GM12878 (cell line): ENCODE measurements at regions not wholly inside any gene's neighbourhood (a gene's known extent, or its start where the extent isn't known, plus 50 kb on each side); places are given as distances from the start of the nearest gene placed in this dataset.

ENCODE experiments used
- ATAC-seq: fragments of 200-7000 bp; cut with Tn5 transposase; 3 replicates; pipeline ENCODE4 v1.9.1; 2020; ENCODE audit warnings: mild to moderate bottlenecking, moderate library complexity
- BruUV-seq: library from RNA; stranded (reverse); fragments of 400-500 nt; replicated peaks from 2 replicates; lab custom pipeline; 2021; lab: Mats Ljungman, UMichigan
- CTCF ChIA-PET: fragments of 300-600 bp; sonication (Branson Sonifier 250); formaldehyde crosslinking; extraction: SDS; loops from one replicate; lab custom pipeline; 2021; ENCODE audit warnings: inconsistent platforms; lab: Yijun Ruan, JAX
- POLR2A ChIA-PET: fragments of 350-600 bp; formaldehyde crosslinking; extraction: SDS; loops from one replicate; lab custom pipeline; 2021; ENCODE audit warnings: inconsistent platforms; lab: Charles Lee
- RAD21 ChIA-PET: fragments of 300-600 bp; sonication (Branson Sonifier 250); formaldehyde crosslinking; loops from one replicate; lab custom pipeline; 2023; ENCODE audit warnings: antibody characterized with exemption; ENCODE audit not compliant: unreplicated experiment; lab: Charles Lee
- SMC1A ChIA-PET: fragments of 300-600 bp; sonication (Branson Sonifier 250); formaldehyde crosslinking; loops from one replicate; lab custom pipeline; 2023; ENCODE audit not compliant: unreplicated experiment, uncharacterized antibody; lab: Charles Lee
- DNase-seq: peaks from one replicate; pipeline ENCODE4 v3.0.0-alpha.2; 2011; ENCODE audit warnings: low read depth, low spot score
- FAIRE-seq: peaks from 3 replicates; lab custom pipeline; 2011; peaks lifted over from hg19 to GRCh38; lab: Jason Lieb, UNC
- H2AFZ ChIP-seq: 2 replicates; pipeline ENCODE4 v1.6.0; 2011; ENCODE audit warnings: low read depth, low read length, control low read depth; ENCODE audit not compliant: control insufficient read depth
- H3K27ac ChIP-seq: 2 replicates; pipeline ENCODE4 v1.5.1; 2011; ENCODE audit warnings: control low read depth; ENCODE audit not compliant: control insufficient read depth, insufficient read depth
- H3K27me3 ChIP-seq, 2 experiments: replicated peaks in 1 of 2; 2 replicates each; pipeline versions ENCODE4 v1.6.0 to v1.6.1; 2011; ENCODE audit warnings: low read length in 1 of 2; ENCODE audit not compliant: control insufficient read depth in 2 of 2, insufficient read depth in 2 of 2
- H3K36me3 ChIP-seq, 2 experiments: 2 replicates each; pipeline ENCODE4 v1.5.1; 2011; ENCODE audit warnings: low read length in 1 of 2; ENCODE audit not compliant: control insufficient read depth in 2 of 2, insufficient read depth in 2 of 2
- H3K4me1 ChIP-seq: 2 replicates; pipeline ENCODE4 v1.6.1; 2011; ENCODE audit warnings: mild to moderate bottlenecking, low read length, moderate library complexity, mixed read lengths; ENCODE audit not compliant: control insufficient read depth, insufficient read depth
- H3K4me2 ChIP-seq: 2 replicates; pipeline ENCODE4 v1.6.0; 2011; ENCODE audit warnings: control low read depth; ENCODE audit not compliant: control insufficient read depth, insufficient read depth
- H3K4me3 ChIP-seq: fragments of 200-600 bp; sonication (generic); 2 replicates; pipeline ENCODE4 v1.5.1; 2016
- H3K79me2 ChIP-seq: 2 replicates; pipeline ENCODE4 v1.6.0; 2011; ENCODE audit warnings: low read length; ENCODE audit not compliant: control insufficient read depth, insufficient read depth
- H3K9ac ChIP-seq: 2 replicates; pipeline ENCODE4 v1.8.0; 2011; ENCODE audit warnings: low read length, control low read depth, mixed read lengths; ENCODE audit not compliant: control insufficient read depth, insufficient read depth
- H3K9me3 ChIP-seq: replicated peaks from 3 replicates; pipeline ENCODE4 v1.5.1; 2011; ENCODE audit warnings: mild to moderate bottlenecking, low read length; ENCODE audit not compliant: control insufficient read depth, insufficient read depth
- H4K20me1 ChIP-seq: 2 replicates; pipeline ENCODE4 v1.6.0; 2011; ENCODE audit not compliant: control insufficient read depth, insufficient read depth
- CHD1 ChIP-seq: IDR thresholded peaks from 2 replicates; pipeline ENCODE4 v1.6.1; 2012; ENCODE audit warnings: low read depth, low read length, improper control_type of control experiment
- EGR1 ChIP-seq, 2 experiments: IDR thresholded peaks; 1 replicate in 1 of 2; 2 replicates in 1 of 2; pipeline ENCODE4 v1.6.1; 2011 to 2012; ENCODE audit warnings: low read depth in 2 of 2, low read length in 2 of 2, borderline replicate concordance in 1 of 2, mild to moderate bottlenecking in 1 of 2, moderate library complexity in 1 of 2
- KAT2A ChIP-seq: conservative IDR thresholded peaks from 2 replicates; pipeline ENCODE4 v1.6.1; 2011; ENCODE audit warnings: low read depth, low read length; ENCODE audit not compliant: control insufficient read depth
- SMC3 ChIP-seq: IDR thresholded peaks from 2 replicates; pipeline ENCODE4 v1.6.1; 2011; ENCODE audit warnings: low read length, improper control_type of control experiment, borderline replicate concordance
- SP1 ChIP-seq: IDR thresholded peaks from one replicate; pipeline ENCODE4 v1.6.1; 2011; ENCODE audit warnings: low read depth, low read length
- SUZ12 ChIP-seq: fragments of 200-600 bp; sonication (generic); IDR thresholded peaks from one replicate; pipeline ENCODE4 v1.6.1; 2018; ENCODE audit warnings: antibody characterized with exemption, mild to moderate bottlenecking; ENCODE audit not compliant: unreplicated experiment
- WGBS: methylation state at CpG from one replicate; pipeline ENCODE4 v1.1.6; 2016; ENCODE audit warnings: low lambda C conversion rate; ENCODE audit not compliant: insufficient replicate concordance, insufficient coverage; ENCODE audit errors: missing lambda C conversion rate; 5-methylcytosine and 5-hydroxymethylcytosine counted together
- in situ Hi-C: fragments of 300-500 bp; cut with MboI; formaldehyde crosslinking; loops from 9 replicates; pipeline ENCODE4 v1.14.3; 2018; ENCODE audit warnings: mixed read lengths
- intact Hi-C: fragments of 100-400 bp; cut with micrococcal nuclease; formaldehyde crosslinking; loops from one replicate; pipeline ENCODE4 v1.14.2; 2022; ENCODE audit not compliant: unreplicated experiment
- TF ChIP-seq, protein P1 (sequence below): IDR thresholded peaks from 2 replicates; pipeline ENCODE4 v1.6.1; 2012; ENCODE audit warnings: mild to moderate bottlenecking, low read depth, low read length
- TF ChIP-seq, protein P2 (sequence below): IDR thresholded peaks from 2 replicates; pipeline ENCODE4 v1.6.1; 2011; ENCODE audit warnings: low read depth, mild to moderate bottlenecking, low read length, moderate library complexity, borderline replicate concordance; ENCODE audit errors: extremely low read depth
- TF ChIP-seq, protein P3 (sequence below): IDR thresholded peaks from 2 replicates; pipeline ENCODE4 v1.6.1; 2012; ENCODE audit warnings: low read length, inconsistent platforms
- TF ChIP-seq, protein P4 (sequence below): IDR thresholded peaks from 2 replicates; pipeline ENCODE4 v1.6.1; 2012; ENCODE audit warnings: low read depth, low read length, improper control_type of control experiment

DNA sequence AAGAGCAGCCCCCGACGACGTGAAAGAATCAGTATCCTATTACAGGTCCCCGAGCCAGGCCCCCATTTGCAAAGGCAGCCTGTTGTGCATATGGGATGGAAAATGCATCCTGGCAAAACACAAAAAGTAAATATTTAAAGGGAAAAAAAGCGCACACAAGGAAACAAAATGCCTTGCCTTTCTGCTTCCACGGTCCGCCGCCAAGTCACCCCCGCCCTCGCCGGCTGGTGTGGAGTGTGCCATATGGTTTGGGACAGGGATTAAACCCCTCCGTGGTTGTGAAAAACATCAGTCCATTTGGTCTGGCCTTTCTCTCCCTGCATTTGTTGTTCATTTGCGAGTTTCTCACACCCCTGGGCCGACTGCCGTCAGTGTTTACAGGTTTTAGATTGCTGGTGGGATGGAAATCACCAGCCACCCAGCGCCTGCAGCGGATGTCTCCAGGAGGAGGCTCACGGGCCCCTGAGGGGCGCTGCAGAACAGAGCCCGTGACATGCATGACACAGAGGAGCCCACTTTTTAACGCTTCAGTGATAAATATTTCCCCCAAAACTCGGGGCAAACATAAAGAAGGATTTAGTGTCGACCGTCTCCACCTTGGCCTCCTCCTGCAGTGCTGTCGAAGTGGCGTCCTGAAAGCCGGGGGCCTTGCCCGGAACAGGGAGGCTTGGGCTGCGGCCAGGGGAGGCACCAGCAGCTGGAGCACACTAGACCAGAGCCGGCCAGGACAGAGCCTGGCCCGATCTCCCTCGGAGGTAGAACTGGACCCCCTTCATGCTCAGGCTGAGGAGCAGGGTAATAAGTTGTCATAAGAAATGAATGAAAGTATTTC is 161.5 kb downstream of the HSD17B3 start (continued):
- TF ChIP-seq, protein P1, sequence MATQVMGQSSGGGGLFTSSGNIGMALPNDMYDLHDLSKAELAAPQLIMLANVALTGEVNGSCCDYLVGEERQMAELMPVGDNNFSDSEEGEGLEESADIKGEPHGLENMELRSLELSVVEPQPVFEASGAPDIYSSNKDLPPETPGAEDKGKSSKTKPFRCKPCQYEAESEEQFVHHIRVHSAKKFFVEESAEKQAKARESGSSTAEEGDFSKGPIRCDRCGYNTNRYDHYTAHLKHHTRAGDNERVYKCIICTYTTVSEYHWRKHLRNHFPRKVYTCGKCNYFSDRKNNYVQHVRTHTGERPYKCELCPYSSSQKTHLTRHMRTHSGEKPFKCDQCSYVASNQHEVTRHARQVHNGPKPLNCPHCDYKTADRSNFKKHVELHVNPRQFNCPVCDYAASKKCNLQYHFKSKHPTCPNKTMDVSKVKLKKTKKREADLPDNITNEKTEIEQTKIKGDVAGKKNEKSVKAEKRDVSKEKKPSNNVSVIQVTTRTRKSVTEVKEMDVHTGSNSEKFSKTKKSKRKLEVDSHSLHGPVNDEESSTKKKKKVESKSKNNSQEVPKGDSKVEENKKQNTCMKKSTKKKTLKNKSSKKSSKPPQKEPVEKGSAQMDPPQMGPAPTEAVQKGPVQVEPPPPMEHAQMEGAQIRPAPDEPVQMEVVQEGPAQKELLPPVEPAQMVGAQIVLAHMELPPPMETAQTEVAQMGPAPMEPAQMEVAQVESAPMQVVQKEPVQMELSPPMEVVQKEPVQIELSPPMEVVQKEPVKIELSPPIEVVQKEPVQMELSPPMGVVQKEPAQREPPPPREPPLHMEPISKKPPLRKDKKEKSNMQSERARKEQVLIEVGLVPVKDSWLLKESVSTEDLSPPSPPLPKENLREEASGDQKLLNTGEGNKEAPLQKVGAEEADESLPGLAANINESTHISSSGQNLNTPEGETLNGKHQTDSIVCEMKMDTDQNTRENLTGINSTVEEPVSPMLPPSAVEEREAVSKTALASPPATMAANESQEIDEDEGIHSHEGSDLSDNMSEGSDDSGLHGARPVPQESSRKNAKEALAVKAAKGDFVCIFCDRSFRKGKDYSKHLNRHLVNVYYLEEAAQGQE = no peak
- TF ChIP-seq, protein P2, sequence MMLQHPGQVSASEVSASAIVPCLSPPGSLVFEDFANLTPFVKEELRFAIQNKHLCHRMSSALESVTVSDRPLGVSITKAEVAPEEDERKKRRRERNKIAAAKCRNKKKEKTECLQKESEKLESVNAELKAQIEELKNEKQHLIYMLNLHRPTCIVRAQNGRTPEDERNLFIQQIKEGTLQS = no peak

DNA sequence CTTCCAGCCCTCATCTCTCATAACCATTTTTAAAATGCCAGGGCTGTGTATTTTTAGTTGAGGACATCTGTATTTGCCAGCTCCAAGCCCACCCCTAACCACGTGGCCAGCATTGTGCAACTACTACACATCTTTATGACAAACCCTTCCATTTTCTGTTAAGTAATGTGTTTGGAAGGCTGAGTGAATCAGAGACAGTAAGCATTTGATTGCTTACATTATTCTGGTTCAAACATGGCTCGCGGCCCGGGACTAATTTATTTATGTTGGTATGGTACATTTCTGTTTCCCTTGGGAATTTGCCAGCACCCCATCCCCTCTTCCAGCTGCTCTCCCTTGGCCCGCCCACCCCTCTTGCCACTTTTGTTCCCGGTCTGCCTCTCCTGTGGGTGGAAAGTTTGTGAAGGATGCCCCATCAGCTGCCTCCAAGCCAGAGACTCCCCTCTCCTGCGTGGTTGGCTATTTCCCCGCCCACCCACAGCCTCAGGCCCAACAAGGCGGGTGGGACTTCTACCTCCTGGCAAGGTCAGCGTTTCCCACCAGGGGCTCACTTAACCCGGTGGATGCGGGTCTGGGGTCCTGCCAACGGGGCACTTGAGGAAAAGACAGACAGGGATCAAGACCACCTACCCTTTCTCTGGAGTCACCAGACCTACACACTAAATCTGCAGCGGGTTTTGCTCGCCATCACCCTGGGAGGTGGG is 162.2 kb downstream of the HSD17B3 start:
- Histone ChIP-seq H3K9me3 (no peaks in the 10 kb centered on the region), H4K20me1 (no peaks in the 10 kb centered on the region), H3K9ac (no peak overlapping the region), H3K79me2 (no peaks in the 10 kb centered on the region), H2AFZ (no peak overlapping the region), H3K4me1 (peaks cover 21% of the 10 kb centered on the region), H3K27ac (no peak overlapping the region), H3K4me3 (no peak overlapping the region), H3K36me3 (no peaks in the 10 kb centered on the region), H3K4me2 (no peak overlapping the region), H3K27me3 (no peaks in the 10 kb centered on the region)
- ChIA-PET RAD21 (no interaction called here), SMC1A (interaction anchor here (2.0 to 3.0 kb wide), 2 partner anchors 10 to 17 kb away, joined by 4 to 21 read pairs; no protein-coding TSS in a partner anchor), CTCF (interaction anchor here (0.6 kb wide), 1 partner anchor 872 kb away, joined by 3 read pairs; no protein-coding TSS in a partner anchor), POLR2A (no interaction called here)
- DNase-seq = no peak
- intact Hi-C loops = loop anchor here (5.0 kb wide), 1 partner anchor 78 kb away; no protein-coding TSS in a partner anchor
- FAIRE-seq = no peak
- 75% methylated on average over 15 of the region's 15 CpGs for WGBS
- no peak for ATAC-seq
- BruUV-seq = no TSS peak
- in situ Hi-C loops = no loop called here
- no peak for TF ChIP-seq EGR1 (IDR thresholded peaks at IDR 0.05; ENCODE audit: borderline replicate concordance in 1 of 2, low read depth in 2 of 2, low read length in 2 of 2)
- TF ChIP-seq, protein P3, sequence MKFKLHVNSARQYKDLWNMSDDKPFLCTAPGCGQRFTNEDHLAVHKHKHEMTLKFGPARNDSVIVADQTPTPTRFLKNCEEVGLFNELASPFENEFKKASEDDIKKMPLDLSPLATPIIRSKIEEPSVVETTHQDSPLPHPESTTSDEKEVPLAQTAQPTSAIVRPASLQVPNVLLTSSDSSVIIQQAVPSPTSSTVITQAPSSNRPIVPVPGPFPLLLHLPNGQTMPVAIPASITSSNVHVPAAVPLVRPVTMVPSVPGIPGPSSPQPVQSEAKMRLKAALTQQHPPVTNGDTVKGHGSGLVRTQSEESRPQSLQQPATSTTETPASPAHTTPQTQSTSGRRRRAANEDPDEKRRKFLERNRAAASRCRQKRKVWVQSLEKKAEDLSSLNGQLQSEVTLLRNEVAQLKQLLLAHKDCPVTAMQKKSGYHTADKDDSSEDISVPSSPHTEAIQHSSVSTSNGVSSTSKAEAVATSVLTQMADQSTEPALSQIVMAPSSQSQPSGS = no peak
- no peak for TF ChIP-seq SP1
- TF ChIP-seq SMC3 = no peak
- TF ChIP-seq, protein P4, sequence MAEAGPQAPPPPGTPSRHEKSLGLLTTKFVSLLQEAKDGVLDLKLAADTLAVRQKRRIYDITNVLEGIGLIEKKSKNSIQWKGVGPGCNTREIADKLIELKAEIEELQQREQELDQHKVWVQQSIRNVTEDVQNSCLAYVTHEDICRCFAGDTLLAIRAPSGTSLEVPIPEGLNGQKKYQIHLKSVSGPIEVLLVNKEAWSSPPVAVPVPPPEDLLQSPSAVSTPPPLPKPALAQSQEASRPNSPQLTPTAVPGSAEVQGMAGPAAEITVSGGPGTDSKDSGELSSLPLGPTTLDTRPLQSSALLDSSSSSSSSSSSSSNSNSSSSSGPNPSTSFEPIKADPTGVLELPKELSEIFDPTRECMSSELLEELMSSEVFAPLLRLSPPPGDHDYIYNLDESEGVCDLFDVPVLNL = no peak
- TF ChIP-seq SUZ12 = no peak
- TF ChIP-seq KAT2A = no peak
- TF ChIP-seq CHD1 = no peak
